ENCODE measurements at regions not wholly inside any gene's neighbourhood (a gene's known extent, or its start where the extent isn't known, plus 50 kb on each side); places are given as distances from the start of the nearest gene placed in this dataset. TPM values are rescaled to one million over a fixed set of nuclear protein-coding genes. Genes with fewer than 3 reads are reported as not detected.

- DNase-seq (ENCODE audit: low read depth), result no peak
- POLR2A ChIA-PET, result no interaction called here
- Histone ChIP-seq H3K27me3 (ENCODE audit: control insufficient read depth, insufficient read depth, low read length) (no peaks in the 10 kb centered on the region), H3K36me3 (ENCODE audit: control insufficient read depth, insufficient read depth, low read length) (no peaks in the 10 kb centered on the region), H3K4me3 (ENCODE audit: low read depth, low read length) (no peak overlapping the region)
- CTCF ChIA-PET, result interaction anchor here (1.1 kb wide), 1 partner anchor 9 kb away, joined by 3 read pairs; no protein-coding TSS in a partner anchor
- no peak for TF ChIP-seq CTCF (IDR thresholded peaks at IDR 0.05; ENCODE audit: insufficient read depth, low read depth, low read length)
Observed at GRCh38 chr7:17239683-17240521, 58.5 kb upstream of the AHR start.

DNA sequence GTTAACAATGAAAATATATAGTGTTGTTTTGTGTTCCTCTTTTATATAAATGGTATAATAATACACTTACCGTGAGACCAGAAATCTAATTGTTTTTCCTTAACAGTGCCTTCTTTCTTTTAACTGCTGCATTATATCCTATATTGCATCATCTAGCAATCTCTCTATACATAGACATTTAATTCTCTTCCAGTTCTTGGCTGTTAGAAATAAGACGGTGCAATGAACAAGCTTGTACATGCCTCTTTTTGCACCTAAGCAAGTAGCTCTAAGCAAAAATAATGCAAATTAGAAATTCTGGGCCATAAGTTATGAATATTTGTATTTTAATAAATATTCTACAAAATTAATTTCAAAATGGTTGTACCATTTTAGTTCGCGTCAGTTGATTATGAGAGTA, 55.9 kb upstream of the AHR start:
- Histone ChIP-seq H3K27me3 (ENCODE audit: control insufficient read depth, insufficient read depth, low read length) (no peaks in the 10 kb centered on the region), H3K36me3 (ENCODE audit: control insufficient read depth, insufficient read depth, low read length) (no peaks in the 10 kb centered on the region), H3K4me3 (ENCODE audit: low read depth, low read length) (no peak overlapping the region)
- no peak for TF ChIP-seq CTCF (IDR thresholded peaks at IDR 0.05; ENCODE audit: insufficient read depth, low read depth, low read length)
- ChIA-PET POLR2A (no interaction called here), CTCF (no interaction called here)
- no peak for DNase-seq (ENCODE audit: low read depth)

GRCh38 chr7:17244786-17245185, 53.7 kb upstream of the AHR start:
- no peak for DNase-seq (ENCODE audit: low read depth)
- TF ChIP-seq CTCF (IDR thresholded peaks at IDR 0.05; ENCODE audit: insufficient read depth, low read depth, low read length), result no peak
- Histone ChIP-seq H3K36me3 (ENCODE audit: control insufficient read depth, insufficient read depth, low read length) (no peaks in the 10 kb centered on the region), H3K4me3 (ENCODE audit: low read depth, low read length) (no peak overlapping the region), H3K27me3 (ENCODE audit: control insufficient read depth, insufficient read depth, low read length) (no peaks in the 10 kb centered on the region)
- POLR2A ChIA-PET, result no interaction called here
- CTCF ChIA-PET, result no interaction called here

DNA sequence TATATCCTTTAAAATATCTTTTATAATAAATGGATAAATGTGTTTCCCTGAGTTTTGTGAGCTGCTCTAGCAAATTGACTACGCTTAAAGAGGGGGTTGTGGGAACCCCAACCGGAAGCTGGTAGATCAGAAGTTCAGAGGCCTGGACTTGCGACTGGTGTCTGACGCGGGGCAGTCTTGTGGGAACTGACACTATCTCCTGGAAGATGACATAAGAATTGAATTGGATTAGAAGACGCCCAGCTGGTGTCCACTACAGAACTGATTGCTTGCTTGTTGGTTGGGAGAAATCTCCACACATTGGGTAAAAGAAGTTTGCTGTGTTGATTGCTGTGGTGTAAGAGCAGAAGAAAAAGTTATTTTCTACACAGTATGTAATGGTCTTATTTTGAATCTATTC, 51.1 kb upstream of the AHR start:
- ChIA-PET CTCF (no interaction called here), POLR2A (no interaction called here)
- no peak for DNase-seq (ENCODE audit: low read depth)
- Histone ChIP-seq H3K27me3 (ENCODE audit: control insufficient read depth, insufficient read depth, low read length) (no peaks in the 10 kb centered on the region), H3K4me3 (ENCODE audit: low read depth, low read length) (no peak overlapping the region), H3K36me3 (ENCODE audit: control insufficient read depth, insufficient read depth, low read length) (no peaks in the 10 kb centered on the region)
- TF ChIP-seq CTCF (IDR thresholded peaks at IDR 0.05; ENCODE audit: insufficient read depth, low read depth, low read length), result no peak

- ChIA-PET CTCF (interaction anchor here (1.1 to 1.6 kb wide), 2 partner anchors 9 to 242 kb away, joined by 3 read pairs; no protein-coding TSS in a partner anchor), POLR2A (no interaction called here)
- TF ChIP-seq CTCF (IDR thresholded peaks at IDR 0.05; ENCODE audit: insufficient read depth, low read depth, low read length), result no peak
- no peak overlapping the region for H3K4me3 ChIP-seq (ENCODE audit: low read depth, low read length)
- no peak for DNase-seq (ENCODE audit: low read depth)
- no peaks in the 10 kb centered on the region for H3K36me3 ChIP-seq (ENCODE audit: control insufficient read depth, insufficient read depth, low read length)
- no peaks in the 10 kb centered on the region for H3K27me3 ChIP-seq (ENCODE audit: control insufficient read depth, insufficient read depth, low read length)
Observed at GRCh38 chr7:17248527-17248926, 49.9 kb upstream of the AHR start.

Small RNAs in the stretch of these regions (small RNA-seq; reads per million reads assigned to genes)
- not detected for gene RF00017 (ENCODE audit: insufficient read length, low read depth, low replicate concordance)
